ENCODE measurements at regions not wholly inside any gene's neighbourhood (a gene's known extent, or its start where the extent isn't known, plus 50 kb on each side); places are given as distances from the start of the nearest gene placed in this dataset.

DNA sequence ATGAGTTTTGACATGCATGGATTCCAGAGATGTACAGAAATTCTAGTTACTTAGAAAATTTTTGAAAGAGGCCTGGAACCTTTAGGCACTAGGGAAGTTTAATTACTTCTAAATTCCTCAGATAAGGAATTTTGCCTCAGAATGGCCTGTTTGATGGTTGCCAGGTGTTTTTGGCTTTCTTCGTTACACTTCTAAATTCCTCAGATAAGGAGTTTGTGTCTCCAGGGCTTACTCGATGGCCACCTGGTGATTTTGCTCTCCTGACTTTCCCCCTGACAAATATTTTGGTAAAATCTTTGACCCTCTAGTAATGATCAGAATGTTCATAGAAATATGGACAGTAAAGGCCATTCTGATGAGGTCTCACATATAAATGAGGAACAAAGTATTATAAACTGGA is 64.3 kb downstream of the BEX3 start:
- no peak for TF ChIP-seq MXI1 (IDR thresholded peaks at IDR 0.05; ENCODE audit: low read depth, low read length)
- no peak for TF ChIP-seq NFYB (IDR thresholded peaks at IDR 0.05; ENCODE audit: insufficient read depth, low read depth, low read length)
- no peak for TF ChIP-seq SMAD1 (IDR thresholded peaks at IDR 0.05; ENCODE audit: low read depth, partially characterized antibody)
- TF ChIP-seq, protein P1, sequence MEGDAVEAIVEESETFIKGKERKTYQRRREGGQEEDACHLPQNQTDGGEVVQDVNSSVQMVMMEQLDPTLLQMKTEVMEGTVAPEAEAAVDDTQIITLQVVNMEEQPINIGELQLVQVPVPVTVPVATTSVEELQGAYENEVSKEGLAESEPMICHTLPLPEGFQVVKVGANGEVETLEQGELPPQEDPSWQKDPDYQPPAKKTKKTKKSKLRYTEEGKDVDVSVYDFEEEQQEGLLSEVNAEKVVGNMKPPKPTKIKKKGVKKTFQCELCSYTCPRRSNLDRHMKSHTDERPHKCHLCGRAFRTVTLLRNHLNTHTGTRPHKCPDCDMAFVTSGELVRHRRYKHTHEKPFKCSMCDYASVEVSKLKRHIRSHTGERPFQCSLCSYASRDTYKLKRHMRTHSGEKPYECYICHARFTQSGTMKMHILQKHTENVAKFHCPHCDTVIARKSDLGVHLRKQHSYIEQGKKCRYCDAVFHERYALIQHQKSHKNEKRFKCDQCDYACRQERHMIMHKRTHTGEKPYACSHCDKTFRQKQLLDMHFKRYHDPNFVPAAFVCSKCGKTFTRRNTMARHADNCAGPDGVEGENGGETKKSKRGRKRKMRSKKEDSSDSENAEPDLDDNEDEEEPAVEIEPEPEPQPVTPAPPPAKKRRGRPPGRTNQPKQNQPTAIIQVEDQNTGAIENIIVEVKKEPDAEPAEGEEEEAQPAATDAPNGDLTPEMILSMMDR (IDR thresholded peaks at IDR 0.05 in 2 of 3, conservative IDR thresholded peaks at IDR 0.05 in 1 of 3; ENCODE audit: control insufficient read depth in 2 of 3, extremely low read depth in 1 of 3, insufficient read depth in 1 of 3, low read depth in 3 of 3, low read length in 3 of 3): no peak
- TF ChIP-seq POLR2AphosphoS5 (IDR thresholded peaks at IDR 0.05; ENCODE audit: low read length): no peak
- TF ChIP-seq SRF (IDR thresholded peaks at IDR 0.05; ENCODE audit: low read depth in 2 of 2, low read length in 2 of 2): no peak
